ENCODE measurements at regions not wholly inside any gene's neighbourhood (a gene's known extent, or its start where the extent isn't known, plus 50 kb on each side); places are given as distances from the start of the nearest gene placed in this dataset.

- FAIRE-seq (no peak), DNase-seq (ENCODE audit: low read depth in 1 of 2, low spot score in 2 of 2) (no peak)
- Histone ChIP-seq H4K91ac (replicated peaks; ENCODE audit: insufficient read length, low read length) (no peak overlapping the region), H3K23ac (ENCODE audit: insufficient read length) (no peak overlapping the region), H3K4me2 (ENCODE audit: insufficient read depth in 1 of 2, low read depth in 2 of 2, low read length in 2 of 2) (no peak overlapping the region), H3K79me2 (ENCODE audit: control insufficient read depth in 1 of 2, insufficient read depth in 2 of 2, low read length in 2 of 2) (no peaks in the 10 kb centered on the region), H2BK20ac (ENCODE audit: low read length) (no peak overlapping the region), H3K4me1 (replicated peaks in 1 of 4; ENCODE audit: control insufficient read depth in 3 of 4, insufficient read depth in 4 of 4, low read length in 3 of 4) (0 out of 7 replicates have a peak, but pooled peaks cover 0 to 2% (median 0%) of the 10 kb centered on the region in 4 experiments), H2AK5ac (ENCODE audit: low read depth, low read length) (no peak overlapping the region), H4K20me1 (replicated peaks in 1 of 2; ENCODE audit: control insufficient read depth in 1 of 2, insufficient read depth in 2 of 2, low read length in 2 of 2) (no peaks in the 10 kb centered on the region), H3K4me3 (ENCODE audit: extremely low read depth in 1 of 4, insufficient read depth in 2 of 4, low read depth in 3 of 4, low read length in 4 of 4) (no peak overlapping the region), H2BK5ac (ENCODE audit: low read depth, low read length) (no peak overlapping the region), H2BK120ac (replicated peaks; ENCODE audit: low read depth, low read length) (no peak overlapping the region), H2BK15ac (ENCODE audit: low read length) (no peak overlapping the region), H4K5ac (ENCODE audit: insufficient read length, low read depth, low read length) (no peak overlapping the region), H3K27me3 (replicated peaks in 1 of 4; ENCODE audit: control insufficient read depth in 3 of 4, extremely low read depth in 1 of 4, insufficient read depth in 3 of 4, low read length in 3 of 4) (no peaks in the 10 kb centered on the region), H3K14ac (ENCODE audit: insufficient read length) (no peak overlapping the region), H2AFZ (ENCODE audit: low read length) (no peak overlapping the region), H3K27ac (ENCODE audit: low read depth, low read length) (no peak overlapping the region), H3K4ac (replicated peaks; ENCODE audit: insufficient read length, low read depth, low read length) (no peak overlapping the region), H4K8ac (ENCODE audit: extremely low read depth, insufficient read depth, low read length) (no peak overlapping the region), H2BK12ac (ENCODE audit: low read depth, low read length) (no peak overlapping the region), H3K79me1 (ENCODE audit: low read depth, low read length) (no peaks in the 10 kb centered on the region), H3K56ac (replicated peaks; ENCODE audit: insufficient read length, low read depth, low read length) (no peak overlapping the region), H3K18ac (ENCODE audit: extremely low read depth, low read length) (no peak overlapping the region), H3K23me2 (ENCODE audit: low read depth, low read length) (no peaks in the 10 kb centered on the region), H3K9ac (replicated peaks in 1 of 4; ENCODE audit: extremely low read depth in 1 of 4, low read depth in 3 of 4, low read length in 3 of 4) (no peak overlapping the region), H3K36me3 (ENCODE audit: control insufficient read depth in 2 of 4, insufficient read depth in 4 of 4, low read length in 3 of 4) (no peaks in the 10 kb centered on the region), H3K9me3 (ENCODE audit: insufficient read depth in 2 of 2, low read depth in 1 of 2, low read length in 1 of 2) (no peaks in the 10 kb centered on the region)
- POLR2A ChIA-PET (ENCODE audit: partially characterized antibody): no interaction called here
- CTCF ChIA-PET (ENCODE audit: partially characterized antibody): interaction anchor here (1.3 to 23.9 kb wide), 4 partner anchors 15 to 549 kb away, joined by 3 to 407 read pairs (median 24); no protein-coding TSS in a partner anchor
- WGBS, 2 experiments (ENCODE audit: extremely low coverage in 1 of 2, insufficient coverage in 1 of 2, insufficient read length in 1 of 2, insufficient replicate concordance in 2 of 2, low coverage in 1 of 2, low lambda C conversion rate in 2 of 2, missing lambda C conversion rate in 1 of 2): 95% methylated on average over 3 of the region's 3 CpGs; no CpG with 5 or more reads in 1 of the 2 experiments
- TF ChIP-seq CEBPB (IDR thresholded peaks at IDR 0.05; ENCODE audit: low read depth, low read length) (no peak), POLR2A (IDR thresholded peaks at IDR 0.05; ENCODE audit: control extremely low read depth in 1 of 2, low read depth in 2 of 2, low read length in 2 of 2) (no peak), KDM1A (IDR thresholded peaks at IDR 0.05; ENCODE audit: borderline replicate concordance, low read length) (no peak), SUZ12 (IDR thresholded peaks at IDR 0.05; ENCODE audit: low read length) (no peak), TAF7 (optimal IDR thresholded peaks at IDR 0.05; ENCODE audit: borderline replicate concordance, low read depth, low read length) (no peak), RBBP5 (IDR thresholded peaks at IDR 0.05; ENCODE audit: borderline replicate concordance, low read depth, low read length) (no peak), YY1 (IDR thresholded peaks at IDR 0.05; ENCODE audit: low read depth, low read length) (no peak), NANOG (IDR thresholded peaks at IDR 0.05; ENCODE audit: insufficient read depth, low read depth, low read length, poor library complexity, severe bottlenecking) (no peak), ZNF274 (IDR thresholded peaks at IDR 0.05; ENCODE audit: borderline replicate concordance, extremely low read depth, low read length) (no peak), POU5F1 (IDR thresholded peaks at IDR 0.05; ENCODE audit: low read depth, low read length) (no peak), SRF (IDR thresholded peaks at IDR 0.05; ENCODE audit: low read depth, low read length) (no peak), BACH1 (IDR thresholded peaks at IDR 0.05; ENCODE audit: low read length) (no peak), ASH2L (IDR thresholded peaks at IDR 0.05; ENCODE audit: low read length) (no peak), SIN3A (conservative IDR thresholded peaks at IDR 0.05 in 1 of 2, IDR thresholded peaks at IDR 0.05 in 1 of 2; ENCODE audit: low read depth in 1 of 2, low read length in 2 of 2) (no peak)
Measured at GRCh38 chr11:95703049-95703448, 86.5 kb downstream of the FAM76B start.
